ENCODE measurements at regions not wholly inside any gene's neighbourhood (a gene's known extent, or its start where the extent isn't known, plus 50 kb on each side); places are given as distances from the start of the nearest gene placed in this dataset.
"Not testable (repeated sequence)": the region's sequence is repeated elsewhere in the genome, so short reads cannot be mapped to it uniquely, and the experiment has no call there.

DNA sequence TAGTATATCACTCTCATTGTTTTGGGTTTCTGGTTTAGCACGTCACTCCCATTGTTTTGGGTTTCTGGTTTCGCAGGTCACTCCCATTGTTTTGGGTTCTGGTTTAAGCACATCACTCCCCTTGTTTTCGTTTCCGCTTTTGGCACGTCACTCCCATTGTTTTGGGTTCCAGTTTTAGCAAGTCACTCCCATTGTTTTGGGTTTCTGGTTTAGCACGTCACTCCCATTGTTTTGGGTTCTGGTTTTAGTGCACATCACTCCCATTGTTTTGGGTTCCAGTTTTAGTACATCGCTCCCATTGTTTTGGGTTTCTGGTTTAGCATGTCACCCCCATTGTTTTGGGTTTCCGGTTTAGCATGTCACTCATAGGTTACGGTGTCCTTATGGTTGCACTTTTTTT, 1757.0 kb upstream of the TPTE start:
- not testable (repeated sequence) for TF ChIP-seq POLR2AphosphoS5, POLR2A, EP300 (IDR thresholded peaks at IDR 0.05)
- TF ChIP-seq, protein P1, sequence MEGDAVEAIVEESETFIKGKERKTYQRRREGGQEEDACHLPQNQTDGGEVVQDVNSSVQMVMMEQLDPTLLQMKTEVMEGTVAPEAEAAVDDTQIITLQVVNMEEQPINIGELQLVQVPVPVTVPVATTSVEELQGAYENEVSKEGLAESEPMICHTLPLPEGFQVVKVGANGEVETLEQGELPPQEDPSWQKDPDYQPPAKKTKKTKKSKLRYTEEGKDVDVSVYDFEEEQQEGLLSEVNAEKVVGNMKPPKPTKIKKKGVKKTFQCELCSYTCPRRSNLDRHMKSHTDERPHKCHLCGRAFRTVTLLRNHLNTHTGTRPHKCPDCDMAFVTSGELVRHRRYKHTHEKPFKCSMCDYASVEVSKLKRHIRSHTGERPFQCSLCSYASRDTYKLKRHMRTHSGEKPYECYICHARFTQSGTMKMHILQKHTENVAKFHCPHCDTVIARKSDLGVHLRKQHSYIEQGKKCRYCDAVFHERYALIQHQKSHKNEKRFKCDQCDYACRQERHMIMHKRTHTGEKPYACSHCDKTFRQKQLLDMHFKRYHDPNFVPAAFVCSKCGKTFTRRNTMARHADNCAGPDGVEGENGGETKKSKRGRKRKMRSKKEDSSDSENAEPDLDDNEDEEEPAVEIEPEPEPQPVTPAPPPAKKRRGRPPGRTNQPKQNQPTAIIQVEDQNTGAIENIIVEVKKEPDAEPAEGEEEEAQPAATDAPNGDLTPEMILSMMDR (IDR thresholded peaks at IDR 0.05): not testable (repeated sequence)
